ENCODE measurements at regions not wholly inside any gene's neighbourhood (a gene's known extent, or its start where the extent isn't known, plus 50 kb on each side); places are given as distances from the start of the nearest gene placed in this dataset.
"Not testable (repeated sequence)": the region's sequence is repeated elsewhere in the genome, so short reads cannot be mapped to it uniquely, and the experiment has no call there.

GRCh38 chr2:16034151-16034974, 94.0 kb downstream of the MYCN start:
- DNase-seq (ENCODE audit: low read depth) = no peak

DNA sequence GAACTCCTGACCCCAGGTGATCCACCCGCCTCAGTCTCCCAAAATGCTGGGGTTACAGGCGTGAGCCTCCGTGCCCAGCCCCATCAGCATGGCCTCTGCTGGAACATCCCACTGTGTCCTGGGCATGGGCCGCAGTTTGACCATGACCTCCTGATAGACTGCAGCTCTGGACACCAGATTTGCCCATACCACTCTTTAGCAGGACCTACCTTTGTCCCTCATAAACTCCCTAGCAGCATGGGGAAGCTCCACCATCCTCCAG, 92.6 kb downstream of the MYCN start:
- no peak for DNase-seq (ENCODE audit: low read depth)

DNA sequence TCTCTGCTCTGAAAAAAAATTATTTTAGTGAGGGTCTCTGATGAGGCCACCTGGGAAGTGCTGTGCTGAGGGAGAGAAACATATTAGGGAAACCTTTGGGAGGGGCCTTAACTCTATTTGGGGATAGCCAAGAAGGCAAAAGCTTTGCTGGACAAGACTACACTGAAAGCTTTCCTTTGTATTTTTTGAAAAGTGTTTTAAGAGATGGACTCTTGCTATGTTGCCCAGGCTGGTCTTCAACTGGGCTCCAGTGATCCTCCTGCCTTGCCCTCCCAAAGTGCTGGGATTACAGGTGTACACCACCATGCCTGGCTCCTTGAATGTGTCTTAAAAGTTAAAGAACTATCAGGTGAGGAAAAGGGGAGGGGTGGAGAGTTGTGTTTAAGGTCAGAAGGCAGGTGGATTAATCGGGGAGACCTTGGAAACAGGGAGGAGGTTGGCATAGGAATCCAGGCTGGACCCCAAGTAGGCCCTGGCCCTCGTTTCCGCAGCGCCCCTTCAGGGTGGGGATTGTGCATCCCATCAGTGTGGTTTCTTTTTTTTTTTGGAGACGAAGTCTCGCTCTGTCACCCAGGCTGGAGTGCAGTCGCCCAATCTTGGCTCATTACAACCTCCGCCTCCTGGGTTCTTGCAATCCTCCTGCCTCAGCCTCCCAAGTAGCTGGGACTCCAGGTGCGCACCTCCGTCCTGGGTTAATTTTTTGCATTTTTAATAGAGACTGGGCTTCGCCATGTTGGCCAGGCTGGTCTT, 92.1 kb downstream of the MYCN start:
- no peak for DNase-seq (ENCODE audit: low read depth)

GRCh38 chr2:16031848-16032159, 91.5 kb downstream of the MYCN start:
- no peak for DNase-seq (ENCODE audit: low read depth)

DNA sequence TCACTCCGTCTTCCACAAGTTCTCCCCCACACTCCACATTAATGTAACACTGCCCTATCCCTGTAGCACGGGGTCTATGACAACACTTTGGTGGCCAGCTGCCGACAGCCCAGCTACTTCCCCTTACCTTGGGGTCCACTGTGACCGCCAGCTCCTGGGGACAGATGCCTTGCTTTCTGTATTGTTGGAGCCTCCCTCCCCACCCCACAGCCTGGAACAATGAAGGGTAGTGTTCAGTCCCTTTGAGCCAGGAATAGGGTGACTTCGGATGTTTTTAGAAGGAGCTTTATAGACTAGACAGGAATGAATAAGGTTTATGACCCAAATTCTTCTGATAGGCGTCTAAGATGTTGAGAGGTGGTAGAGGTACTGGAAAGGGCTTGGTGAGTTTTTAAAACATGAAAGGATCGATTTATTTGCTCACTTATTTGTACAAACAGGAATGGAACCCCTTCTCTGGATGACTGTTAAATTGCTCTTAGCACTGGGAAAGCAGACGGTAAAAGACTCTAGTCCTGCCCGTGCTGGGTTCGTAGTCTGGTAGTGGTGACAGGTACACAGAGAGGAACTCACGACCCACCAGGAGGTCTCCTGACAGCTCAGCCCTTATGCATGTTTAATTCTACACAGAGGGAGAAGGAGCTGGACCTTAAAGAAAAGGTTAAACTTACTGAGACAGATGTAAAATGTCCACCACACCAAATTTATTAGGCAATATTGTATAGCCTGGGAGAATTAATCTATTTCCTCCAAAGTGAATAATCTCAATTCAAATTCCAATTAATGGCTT, 90.9 kb downstream of the MYCN start:
- no peak for DNase-seq (ENCODE audit: low read depth)

DNA sequence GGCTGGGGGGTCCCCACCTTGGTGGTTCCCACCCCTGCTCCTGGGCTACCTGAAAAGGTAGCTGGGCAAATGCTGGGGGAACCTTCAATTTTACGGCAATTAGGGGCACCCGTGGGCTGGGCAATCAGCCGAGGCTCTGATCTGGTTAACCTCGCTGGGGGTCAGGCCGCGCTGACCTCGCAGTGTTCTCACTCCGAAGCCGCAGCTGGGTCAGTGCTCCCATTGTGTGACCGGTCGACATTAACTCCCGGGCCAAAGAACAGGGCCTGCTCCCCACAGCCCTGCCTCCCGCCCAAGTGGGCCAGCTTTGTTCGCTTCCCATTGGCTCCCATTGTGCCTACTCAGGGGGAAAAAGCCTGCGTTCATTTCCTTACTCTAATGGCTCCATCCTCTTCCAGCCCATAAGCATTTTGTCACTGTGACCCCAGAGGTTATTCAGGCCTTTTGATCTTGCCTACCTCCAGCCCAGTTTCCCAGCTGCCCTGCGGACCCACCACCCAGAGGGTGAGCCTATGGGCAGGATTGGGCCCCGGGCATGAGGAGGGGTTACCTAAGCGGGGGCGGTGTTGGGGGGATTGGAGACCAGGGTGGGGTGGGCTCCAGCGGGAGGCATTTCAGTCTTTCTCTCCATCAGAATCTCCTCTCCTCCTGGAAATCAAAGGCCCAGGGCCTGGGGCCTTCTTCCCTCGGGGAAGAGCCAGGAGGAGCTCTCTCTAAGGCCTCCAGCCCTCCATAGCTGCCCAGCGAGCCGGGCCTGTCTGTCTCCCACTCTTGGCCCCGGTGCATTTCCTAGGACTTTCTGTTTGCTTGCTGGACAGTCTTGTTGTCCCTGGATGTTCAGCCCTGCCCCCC, 90.1 kb downstream of the MYCN start:
- DNase-seq (ENCODE audit: low read depth) = no peak

DNA sequence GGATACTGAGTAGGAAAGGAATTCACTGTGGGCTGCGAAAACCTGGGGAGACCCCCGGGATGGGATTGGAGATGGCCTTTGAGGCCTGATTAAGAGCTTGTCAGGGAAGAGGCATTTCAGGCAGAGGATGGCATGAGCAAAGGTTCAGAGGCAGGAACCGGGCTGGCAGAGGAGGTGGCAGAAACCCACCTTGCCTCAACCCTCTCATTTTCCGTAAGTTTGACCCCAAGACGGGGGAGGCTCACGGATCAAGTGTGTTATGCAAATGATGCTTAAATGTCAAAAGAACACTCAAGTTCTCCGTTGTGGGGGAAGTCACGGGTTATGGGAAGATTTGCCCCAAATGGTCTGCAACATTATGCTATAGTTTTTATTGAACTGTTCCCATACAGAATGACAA, 88.3 kb downstream of the MYCN start:
- DNase-seq (ENCODE audit: low read depth) = no peak

- no peak for DNase-seq (ENCODE audit: low read depth)
These were observed 86.6 kb downstream of the MYCN start for GRCh38 chr2:16026816-16027501.

DNA sequence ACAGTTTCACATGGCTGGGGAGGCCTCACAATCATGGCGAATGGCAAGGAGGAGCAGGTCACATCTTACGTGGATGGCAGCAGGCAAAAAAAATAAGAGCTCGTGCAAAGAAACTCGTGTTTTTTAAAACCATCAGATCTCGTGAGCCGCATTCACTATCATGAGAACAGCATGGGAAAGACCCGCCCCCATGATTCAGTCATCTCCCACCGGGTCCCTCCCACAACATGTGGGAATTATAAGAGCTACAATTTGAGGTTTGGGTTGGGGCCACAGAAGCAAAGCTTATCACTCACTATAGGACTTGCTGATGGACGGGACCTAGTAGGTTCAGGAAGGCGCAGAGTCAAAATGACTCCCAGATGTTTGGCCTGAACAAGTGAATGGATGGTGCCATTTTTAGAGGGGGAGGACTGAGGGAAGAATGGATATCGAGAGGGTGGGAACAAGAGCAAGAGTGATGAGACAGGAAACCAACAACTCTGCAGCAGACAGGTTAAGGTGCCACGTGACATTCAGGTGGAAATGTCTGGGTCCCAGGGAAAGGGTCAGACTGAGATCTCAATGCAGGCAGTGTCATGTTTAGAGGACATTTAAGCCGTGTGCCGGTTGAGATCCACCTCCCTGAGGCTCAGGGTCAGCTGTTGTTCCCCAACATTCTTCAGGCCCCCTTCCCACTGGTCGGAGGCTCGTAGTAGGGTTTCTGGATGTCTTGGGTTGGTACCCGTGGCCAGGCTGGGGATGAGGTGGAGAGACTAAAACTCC, 85.7 kb downstream of the MYCN start:
- DNase-seq (ENCODE audit: low read depth) = no peak

GRCh38 chr2:16025211-16025875, 85.0 kb downstream of the MYCN start:
- DNase-seq (ENCODE audit: low read depth) = no peak

- not testable (repeated sequence) for DNase-seq (ENCODE audit: low read depth)
These were observed 84.3 kb downstream of the MYCN start for GRCh38 chr2:16024628-16025027.

DNA sequence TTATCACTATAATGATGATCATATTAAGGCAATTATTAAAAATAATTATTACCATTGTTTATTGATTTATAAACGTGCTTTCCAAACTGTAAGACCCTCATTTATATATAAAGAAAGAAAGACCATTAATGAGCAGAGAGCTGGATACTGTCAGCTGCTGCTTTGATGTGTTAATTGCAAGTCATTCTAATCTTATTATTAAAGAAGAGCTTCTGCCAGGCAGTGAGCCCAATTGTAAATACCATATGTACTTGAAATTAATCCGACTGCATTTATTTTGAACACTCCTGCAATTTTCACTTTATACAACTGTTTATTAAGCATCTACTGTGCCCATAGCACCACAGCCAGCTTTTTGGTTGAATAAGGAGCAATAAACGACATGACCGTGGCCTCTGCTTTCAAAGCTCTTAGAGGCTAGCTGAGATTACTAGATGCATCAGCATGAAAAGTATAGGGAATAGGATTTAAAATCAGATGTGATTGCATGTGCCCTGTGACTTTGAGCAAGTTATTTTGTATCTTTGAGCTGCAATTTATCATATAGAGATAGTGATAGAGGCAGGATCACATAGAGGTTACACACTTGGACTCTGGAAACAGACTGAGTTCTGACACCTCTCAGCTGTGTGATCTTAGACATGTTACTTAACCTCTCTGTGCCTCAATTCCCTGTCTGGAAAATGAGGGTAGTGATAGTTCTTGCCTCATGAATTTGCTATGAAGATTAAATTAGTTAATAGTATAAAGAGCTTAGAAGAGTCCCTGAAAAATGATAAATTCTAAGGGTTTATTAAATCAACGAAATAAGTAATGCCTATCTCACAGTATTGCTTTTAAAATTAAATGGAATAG, 83.4 kb downstream of the MYCN start:
- no peak for DNase-seq (ENCODE audit: low read depth)

DNA sequence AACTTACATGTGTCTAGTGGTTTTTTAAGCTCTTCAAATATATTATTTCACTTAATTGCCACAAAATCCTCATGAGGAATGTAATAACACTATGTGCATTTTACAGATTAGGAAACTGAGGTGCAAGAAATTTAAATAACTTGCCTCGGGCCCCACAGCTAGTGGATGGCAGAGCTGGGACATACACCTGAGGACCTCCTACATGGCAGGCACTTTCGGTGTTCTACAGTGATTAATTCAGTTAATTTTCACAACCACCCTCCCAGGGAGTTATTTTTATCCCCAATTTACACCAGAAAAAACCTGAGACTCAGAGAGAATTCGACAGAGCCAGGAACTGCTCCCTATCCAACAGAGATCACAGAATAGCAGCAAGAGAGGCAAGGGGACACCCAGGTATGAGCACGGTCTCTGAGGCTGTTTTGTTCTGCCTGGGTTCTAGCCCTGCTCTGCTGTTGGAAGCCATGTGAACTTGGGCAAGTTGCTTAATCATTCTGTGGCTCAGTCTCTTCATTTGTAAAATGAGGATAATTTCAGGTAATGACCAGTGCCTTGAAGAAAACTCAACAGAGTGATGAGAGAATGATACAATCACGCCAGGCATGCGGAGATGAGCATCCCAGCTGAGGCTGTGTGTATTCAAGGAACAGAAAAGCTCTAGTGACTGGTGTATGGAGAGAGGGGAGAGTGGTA, 82.3 kb downstream of the MYCN start:
- DNase-seq (ENCODE audit: low read depth) = no peak

DNA sequence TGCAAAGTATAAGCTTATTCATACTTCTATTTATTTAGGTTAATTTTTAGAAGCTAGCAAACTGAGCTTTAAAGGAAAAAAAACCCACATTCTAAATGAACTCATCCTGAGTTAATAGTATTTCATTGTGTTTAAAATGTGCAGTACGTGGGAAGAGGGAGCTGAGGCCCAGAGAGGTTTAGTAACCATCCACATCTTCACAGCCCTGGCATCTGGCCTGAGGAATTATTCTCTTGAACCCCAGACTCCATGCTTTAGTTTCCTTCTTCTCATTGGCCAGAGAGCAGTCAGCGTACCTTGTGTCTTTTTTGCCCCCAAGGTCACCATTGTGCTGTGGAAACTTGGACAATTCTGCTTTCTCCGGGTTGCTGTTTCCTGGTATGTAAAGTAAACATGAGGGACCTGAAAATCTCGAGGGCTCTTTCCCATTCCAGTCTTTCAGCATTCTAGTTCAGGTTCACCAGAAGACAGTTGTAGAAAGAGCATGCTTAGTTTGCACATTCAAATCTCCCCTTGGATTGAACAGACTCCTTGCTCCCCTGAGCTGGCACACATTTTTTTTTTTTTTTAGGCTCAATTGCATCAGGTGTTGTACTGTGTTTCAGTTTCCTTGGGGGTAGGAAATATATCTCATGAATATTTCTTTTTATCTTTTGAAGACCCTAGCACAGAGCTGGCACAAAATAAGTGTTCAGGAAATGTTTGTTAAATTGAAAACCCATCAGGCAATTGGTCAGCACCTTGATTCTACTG, 81.4 kb downstream of the MYCN start:
- no peak for DNase-seq (ENCODE audit: low read depth)

GRCh38 chr2:16020389-16021008, 80.1 kb downstream of the MYCN start:
- DNase-seq (ENCODE audit: low read depth) = no peak

- DNase-seq (ENCODE audit: low read depth) = no peak
These were observed 79.4 kb downstream of the MYCN start for GRCh38 chr2:16019617-16020351.

- no peak for DNase-seq (ENCODE audit: low read depth)
These were observed 78.7 kb downstream of the MYCN start for GRCh38 chr2:16019060-16019480.
